GM06990 (cell line): ENCODE measurements at regions not wholly inside any gene's neighbourhood (a gene's known extent, or its start where the extent isn't known, plus 50 kb on each side); places are given as distances from the start of the nearest gene placed in this dataset.

Experiments
- DNase-seq: peaks from one replicate; pipeline ENCODE4 v3.0.0-alpha.2; 2011; ENCODE audit not compliant: insufficient read length; ENCODE audit errors: extremely low read depth
- H3K27me3 ChIP-seq: replicated peaks from 2 replicates; pipeline ENCODE4 v1.6.0; 2011; ENCODE audit warnings: low read length; ENCODE audit not compliant: control insufficient read depth, insufficient read depth
- H3K36me3 ChIP-seq: 2 replicates; pipeline ENCODE4 v1.5.1; 2011; ENCODE audit warnings: low read length; ENCODE audit not compliant: control insufficient read depth, insufficient read depth
- H3K4me3 ChIP-seq: replicated peaks from 2 replicates; pipeline ENCODE4 v1.5.1; 2011; ENCODE audit warnings: low read depth, mild to moderate bottlenecking, control low read depth, low read length
- TF ChIP-seq, protein P1 (sequence below): IDR thresholded peaks from 2 replicates; pipeline ENCODE4 v1.5.1; 2011; ENCODE audit warnings: low read length, control low read depth, mild to moderate bottlenecking, inconsistent platforms; ENCODE audit not compliant: insufficient read depth, poor library complexity, severe bottlenecking

- no peak for DNase-seq
- TF ChIP-seq, protein P1, sequence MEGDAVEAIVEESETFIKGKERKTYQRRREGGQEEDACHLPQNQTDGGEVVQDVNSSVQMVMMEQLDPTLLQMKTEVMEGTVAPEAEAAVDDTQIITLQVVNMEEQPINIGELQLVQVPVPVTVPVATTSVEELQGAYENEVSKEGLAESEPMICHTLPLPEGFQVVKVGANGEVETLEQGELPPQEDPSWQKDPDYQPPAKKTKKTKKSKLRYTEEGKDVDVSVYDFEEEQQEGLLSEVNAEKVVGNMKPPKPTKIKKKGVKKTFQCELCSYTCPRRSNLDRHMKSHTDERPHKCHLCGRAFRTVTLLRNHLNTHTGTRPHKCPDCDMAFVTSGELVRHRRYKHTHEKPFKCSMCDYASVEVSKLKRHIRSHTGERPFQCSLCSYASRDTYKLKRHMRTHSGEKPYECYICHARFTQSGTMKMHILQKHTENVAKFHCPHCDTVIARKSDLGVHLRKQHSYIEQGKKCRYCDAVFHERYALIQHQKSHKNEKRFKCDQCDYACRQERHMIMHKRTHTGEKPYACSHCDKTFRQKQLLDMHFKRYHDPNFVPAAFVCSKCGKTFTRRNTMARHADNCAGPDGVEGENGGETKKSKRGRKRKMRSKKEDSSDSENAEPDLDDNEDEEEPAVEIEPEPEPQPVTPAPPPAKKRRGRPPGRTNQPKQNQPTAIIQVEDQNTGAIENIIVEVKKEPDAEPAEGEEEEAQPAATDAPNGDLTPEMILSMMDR, result no peak
- Histone ChIP-seq H3K4me3 (no peak overlapping the region), H3K36me3 (no peaks in the 10 kb centered on the region), H3K27me3 (no peaks in the 10 kb centered on the region)
Observed at GRCh38 chr3:128515-129172, 67.9 kb upstream of the CHL1 start.

GRCh38 chr3:131151-131888 is 65.2 kb upstream of the CHL1 start:
- no peak for DNase-seq
- Histone ChIP-seq H3K4me3 (no peak overlapping the region), H3K36me3 (no peaks in the 10 kb centered on the region), H3K27me3 (no peaks in the 10 kb centered on the region)
- TF ChIP-seq, protein P1, result no peak

GRCh38 chr3:132378-132777 is 64.2 kb upstream of the CHL1 start:
- Histone ChIP-seq H3K27me3 (no peaks in the 10 kb centered on the region), H3K4me3 (no peak overlapping the region), H3K36me3 (no peaks in the 10 kb centered on the region)
- no peak for DNase-seq
- TF ChIP-seq, protein P1, result no peak

- DNase-seq, result no peak
- no peak overlapping the region for H3K4me3 ChIP-seq
- H3K36me3 ChIP-seq, result no peaks in the 10 kb centered on the region
- TF ChIP-seq, protein P1, result no peak
- H3K27me3 ChIP-seq, result no peaks in the 10 kb centered on the region
Observed at GRCh38 chr3:132904-133303, 63.7 kb upstream of the CHL1 start.

GRCh38 chr3:140748-141330 is 55.7 kb upstream of the CHL1 start:
- TF ChIP-seq, protein P1, result no peak
- Histone ChIP-seq H3K27me3 (no peaks in the 10 kb centered on the region), H3K36me3 (no peaks in the 10 kb centered on the region), H3K4me3 (no peak overlapping the region)
- no peak for DNase-seq
